ENCODE measurements at regions not wholly inside any gene's neighbourhood (a gene's known extent, or its start where the extent isn't known, plus 50 kb on each side); places are given as distances from the start of the nearest gene placed in this dataset.

DNA sequence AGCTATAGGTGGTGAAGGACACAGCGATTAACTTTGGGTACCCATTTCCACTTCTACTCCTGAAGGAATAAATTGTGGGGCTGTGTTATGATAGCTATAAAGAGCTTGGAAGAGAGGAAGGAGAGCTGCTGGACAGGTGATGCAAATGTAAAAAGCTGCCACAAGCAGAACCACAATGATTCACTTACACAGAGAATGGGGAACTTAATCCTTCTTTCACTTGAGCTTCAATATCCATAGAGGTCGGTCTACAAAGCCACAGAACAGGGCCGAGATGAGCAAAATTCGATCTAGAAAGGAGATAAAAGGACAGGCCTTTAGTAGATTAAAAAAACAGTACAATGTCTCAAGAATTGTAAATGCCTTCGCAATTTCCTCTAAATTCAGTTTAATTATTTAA, 831.1 kb downstream of the LRFN5 start:
- Histone ChIP-seq H3K27me3 (replicated peaks; ENCODE audit: control insufficient read depth, insufficient read depth, low read length) (no peaks in the 10 kb centered on the region), H3K4me3 (ENCODE audit: low read depth, low read length) (no peak overlapping the region), H3K4me1 (no peaks in the 10 kb centered on the region), H3K36me3 (ENCODE audit: control insufficient read depth, insufficient read depth, low read length) (no peaks in the 10 kb centered on the region), H3K9me3 (no peaks in the 10 kb centered on the region)
- BruUV-seq (replicated peaks) = no TSS peak
- ChIA-PET POLR2A (no interaction called here), CTCF (no interaction called here)
- no peaks in the 10 kb centered on the region for H3K36me3 Mint-ChIP-seq (ENCODE audit: insufficient read depth, unreplicated experiment)
- DNase-seq = no peak
- intact Hi-C loops (cut with micrococcal nuclease; ENCODE audit: unreplicated experiment) = no loop called here
- H3K4me1 Mint-ChIP-seq (ENCODE audit: low read depth, unreplicated experiment) = no peaks in the 10 kb centered on the region
- no peak overlapping the region for H3K4me3 Mint-ChIP-seq (ENCODE audit: unreplicated experiment)
- no peak for TF ChIP-seq CTCF (IDR thresholded peaks at IDR 0.05; ENCODE audit: insufficient read depth in 1 of 2, low read depth in 1 of 2, low read length in 1 of 2, severe bottlenecking in 1 of 2, unreplicated experiment in 1 of 2)
- no peaks in the 10 kb centered on the region for H3K9me3 Mint-ChIP-seq (ENCODE audit: unreplicated experiment)
- no peaks in the 10 kb centered on the region for H3K27me3 Mint-ChIP-seq (ENCODE audit: insufficient read depth, unreplicated experiment)
- H3K27ac Mint-ChIP-seq (ENCODE audit: unreplicated experiment) = no peak overlapping the region

GRCh38 chr14:42429401-42429800, 822.7 kb downstream of the LRFN5 start:
- no peaks in the 10 kb centered on the region for H3K36me3 Mint-ChIP-seq (ENCODE audit: insufficient read depth, unreplicated experiment)
- H3K9me3 Mint-ChIP-seq (ENCODE audit: unreplicated experiment) = no peaks in the 10 kb centered on the region
- H3K36me3 ChIP-seq (ENCODE audit: control insufficient read depth, insufficient read depth, low read length) = no peaks in the 10 kb centered on the region
- H3K9me3 ChIP-seq = no peaks in the 10 kb centered on the region
- H3K27me3 ChIP-seq (replicated peaks; ENCODE audit: control insufficient read depth, insufficient read depth, low read length) = no peaks in the 10 kb centered on the region
- no peaks in the 10 kb centered on the region for H3K4me1 Mint-ChIP-seq (ENCODE audit: low read depth, unreplicated experiment)
- no peak overlapping the region for H3K27ac Mint-ChIP-seq (ENCODE audit: unreplicated experiment)
- no TSS peak for BruUV-seq (replicated peaks)
- no peak overlapping the region for H3K4me3 Mint-ChIP-seq (ENCODE audit: unreplicated experiment)
- ChIA-PET CTCF (no interaction called here), POLR2A (no interaction called here)
- no peaks in the 10 kb centered on the region for H3K27me3 Mint-ChIP-seq (ENCODE audit: insufficient read depth, unreplicated experiment)
- intact Hi-C loops (cut with micrococcal nuclease; ENCODE audit: unreplicated experiment) = no loop called here
- H3K4me1 ChIP-seq = no peaks in the 10 kb centered on the region
- no peak for DNase-seq
- no peak overlapping the region for H3K4me3 ChIP-seq (ENCODE audit: low read depth, low read length)
- no peak for TF ChIP-seq CTCF (IDR thresholded peaks at IDR 0.05; ENCODE audit: insufficient read depth in 1 of 2, low read depth in 1 of 2, low read length in 1 of 2, severe bottlenecking in 1 of 2, unreplicated experiment in 1 of 2)

DNA sequence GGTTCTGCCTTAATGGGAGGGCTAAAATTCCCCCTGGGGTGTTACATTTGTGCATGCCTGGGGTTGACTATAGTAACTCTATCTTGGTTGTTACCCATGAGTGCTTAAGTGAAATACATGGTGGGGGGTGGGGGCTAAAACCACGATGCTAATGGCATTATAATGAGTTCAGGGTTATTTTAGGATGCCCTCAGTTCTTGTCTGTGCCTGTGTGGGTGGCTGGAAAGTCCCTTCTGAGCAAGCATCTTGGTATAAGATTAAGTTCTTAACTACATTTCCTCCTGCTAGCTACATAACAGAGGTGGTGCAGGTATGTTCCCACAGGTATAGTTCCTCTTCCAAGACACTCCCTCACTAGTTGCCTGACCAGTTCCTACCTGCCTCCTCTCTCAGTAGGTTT, 822.3 kb downstream of the LRFN5 start:
- Mint-ChIP-seq H3K27ac (ENCODE audit: unreplicated experiment) (no peak overlapping the region), H3K4me1 (ENCODE audit: low read depth, unreplicated experiment) (no peaks in the 10 kb centered on the region), H3K4me3 (ENCODE audit: unreplicated experiment) (no peak overlapping the region), H3K36me3 (ENCODE audit: insufficient read depth, unreplicated experiment) (no peaks in the 10 kb centered on the region), H3K9me3 (ENCODE audit: unreplicated experiment) (no peaks in the 10 kb centered on the region), H3K27me3 (ENCODE audit: insufficient read depth, unreplicated experiment) (no peaks in the 10 kb centered on the region)
- no peak overlapping the region for H3K4me3 ChIP-seq (ENCODE audit: low read depth, low read length)
- POLR2A ChIA-PET = no interaction called here
- no peaks in the 10 kb centered on the region for H3K4me1 ChIP-seq
- no peaks in the 10 kb centered on the region for H3K9me3 ChIP-seq
- no peaks in the 10 kb centered on the region for H3K27me3 ChIP-seq (replicated peaks; ENCODE audit: control insufficient read depth, insufficient read depth, low read length)
- no peaks in the 10 kb centered on the region for H3K36me3 ChIP-seq (ENCODE audit: control insufficient read depth, insufficient read depth, low read length)
- CTCF ChIA-PET = no interaction called here
- BruUV-seq (replicated peaks) = no TSS peak
- no peak for DNase-seq
- TF ChIP-seq CTCF (IDR thresholded peaks at IDR 0.05; ENCODE audit: insufficient read depth in 1 of 2, low read depth in 1 of 2, low read length in 1 of 2, severe bottlenecking in 1 of 2, unreplicated experiment in 1 of 2) = no peak
- intact Hi-C loops (cut with micrococcal nuclease; ENCODE audit: unreplicated experiment) = no loop called here

Data from Caco-2 (cell line).